GM12873 (cell line): ENCODE measurements at regions not wholly inside any gene's neighbourhood (a gene's known extent, or its start where the extent isn't known, plus 50 kb on each side); places are given as distances from the start of the nearest gene placed in this dataset.

Source experiments
- TF ChIP-seq, protein P1 (sequence below): IDR thresholded peaks from 2 replicates; pipeline ENCODE4 v1.5.1; 2012; ENCODE audit warnings: low read depth, mild to moderate bottlenecking, moderate library complexity, low read length, control low read depth; ENCODE audit not compliant: insufficient read depth; ENCODE audit errors: missing control alignments

DNA sequence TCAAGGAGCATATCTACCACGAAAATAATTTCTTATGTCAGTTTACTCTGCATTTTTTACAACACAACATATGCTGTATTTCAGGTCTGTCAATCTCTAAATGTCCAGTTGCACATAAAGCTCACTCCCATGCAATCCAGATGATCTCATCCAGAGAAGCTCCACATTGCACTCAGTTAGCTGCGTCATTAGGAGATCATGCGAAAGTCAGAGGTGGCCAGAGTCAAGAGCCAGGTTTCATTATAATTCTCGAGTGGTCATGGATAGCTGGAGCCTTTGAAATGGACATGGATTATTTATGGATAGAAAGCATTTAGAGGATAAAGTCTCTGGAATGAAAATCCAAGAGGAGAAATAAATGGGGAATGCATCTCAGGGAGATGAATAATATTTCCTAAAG lies 232.3 kb downstream of the GAS1 start:
- TF ChIP-seq, protein P1, sequence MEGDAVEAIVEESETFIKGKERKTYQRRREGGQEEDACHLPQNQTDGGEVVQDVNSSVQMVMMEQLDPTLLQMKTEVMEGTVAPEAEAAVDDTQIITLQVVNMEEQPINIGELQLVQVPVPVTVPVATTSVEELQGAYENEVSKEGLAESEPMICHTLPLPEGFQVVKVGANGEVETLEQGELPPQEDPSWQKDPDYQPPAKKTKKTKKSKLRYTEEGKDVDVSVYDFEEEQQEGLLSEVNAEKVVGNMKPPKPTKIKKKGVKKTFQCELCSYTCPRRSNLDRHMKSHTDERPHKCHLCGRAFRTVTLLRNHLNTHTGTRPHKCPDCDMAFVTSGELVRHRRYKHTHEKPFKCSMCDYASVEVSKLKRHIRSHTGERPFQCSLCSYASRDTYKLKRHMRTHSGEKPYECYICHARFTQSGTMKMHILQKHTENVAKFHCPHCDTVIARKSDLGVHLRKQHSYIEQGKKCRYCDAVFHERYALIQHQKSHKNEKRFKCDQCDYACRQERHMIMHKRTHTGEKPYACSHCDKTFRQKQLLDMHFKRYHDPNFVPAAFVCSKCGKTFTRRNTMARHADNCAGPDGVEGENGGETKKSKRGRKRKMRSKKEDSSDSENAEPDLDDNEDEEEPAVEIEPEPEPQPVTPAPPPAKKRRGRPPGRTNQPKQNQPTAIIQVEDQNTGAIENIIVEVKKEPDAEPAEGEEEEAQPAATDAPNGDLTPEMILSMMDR = no peak

- TF ChIP-seq, protein P1 = no peak
These were observed 233.3 kb downstream of the GAS1 start for GRCh38 chr9:86713970-86714369.

- TF ChIP-seq, protein P1 = no peak
These were observed 233.8 kb downstream of the GAS1 start for GRCh38 chr9:86713470-86713869.

- TF ChIP-seq, protein P1 = no peak
These were observed 238.1 kb downstream of the GAS1 start for GRCh38 chr9:86708918-86709835.

DNA sequence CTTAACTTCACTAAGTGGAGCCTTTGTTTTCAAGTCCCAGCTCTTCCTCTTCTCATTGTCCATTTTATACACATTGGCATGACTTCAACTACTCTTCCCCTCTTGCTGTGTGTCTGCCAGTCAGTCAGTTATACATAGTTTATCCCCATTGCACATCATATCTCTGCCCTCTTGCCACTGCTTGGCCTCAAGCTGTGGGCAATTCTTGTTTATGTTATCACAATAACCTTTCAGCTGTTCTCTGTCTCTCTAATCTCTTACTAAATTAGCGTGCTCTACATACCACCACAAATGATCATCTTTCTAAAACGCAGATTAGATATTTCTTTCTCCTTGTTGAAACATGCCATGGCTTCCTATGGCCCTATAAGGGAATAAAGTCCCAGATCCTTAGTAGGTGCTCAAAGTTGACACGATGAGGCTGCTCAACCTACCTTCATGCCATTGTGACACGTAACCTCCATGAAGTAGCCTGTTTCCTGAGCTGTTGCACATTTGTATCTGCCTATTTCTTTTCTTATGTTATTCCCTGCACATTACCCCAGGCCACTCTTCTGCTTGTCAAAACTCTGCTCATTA lies 239.3 kb downstream of the GAS1 start:
- TF ChIP-seq, protein P1 = no peak

- TF ChIP-seq, protein P1 = no peak
These were observed 240.9 kb downstream of the GAS1 start for GRCh38 chr9:86706391-86706790.

GRCh38 chr9:86705490-86705889 lies 241.8 kb downstream of the GAS1 start:
- TF ChIP-seq, protein P1 = no peak
